Fibroblast of skin of left quadriceps (primary cell): ENCODE measurements at regions not wholly inside any gene's neighbourhood (a gene's known extent, or its start where the extent isn't known, plus 50 kb on each side); places are given as distances from the start of the nearest gene placed in this dataset.
"Not testable (repeated sequence)": the region's sequence is repeated elsewhere in the genome, so short reads cannot be mapped to it uniquely, and the experiment has no call there.

Experiments used
- DNase-seq, 2 experiments: peaks; one replicate each; pipeline ENCODE4 v3.0.0-alpha.2; 2013; ENCODE audit warnings: low read depth in 2 of 2

- DNase-seq, result no peak
Measured at GRCh38 chr2:155546721-155547555, 785.6 kb downstream of the NR4A2 start.

- DNase-seq, result not testable (repeated sequence)
Measured at GRCh38 chr2:155539028-155539427, 793.5 kb downstream of the NR4A2 start.

GRCh38 chr2:155528034-155528433, 804.5 kb downstream of the NR4A2 start:
- no peak for DNase-seq

- DNase-seq, result no peak
Measured at GRCh38 chr2:155525199-155525598, 807.3 kb downstream of the NR4A2 start.

- no peak for DNase-seq
Measured at GRCh38 chr2:155519529-155520130, 812.9 kb downstream of the NR4A2 start.

- DNase-seq, result no peak
Measured at GRCh38 chr2:155518094-155518493, 814.4 kb downstream of the NR4A2 start.

GRCh38 chr2:155517362-155517761, 815.2 kb downstream of the NR4A2 start:
- DNase-seq, result no peak

GRCh38 chr2:155513248-155513647, 814.8 kb downstream of the KCNJ3 start:
- no peak for DNase-seq

- DNase-seq, result no peak
Measured at GRCh38 chr2:155502766-155503165, 804.3 kb downstream of the KCNJ3 start.

- DNase-seq, result no peak
Measured at GRCh38 chr2:155498106-155498505, 799.6 kb downstream of the KCNJ3 start.

GRCh38 chr2:155494744-155495143, 796.2 kb downstream of the KCNJ3 start:
- no peak for DNase-seq

GRCh38 chr2:155485141-155485842, 786.8 kb downstream of the KCNJ3 start:
- DNase-seq, result no peak

- no peak for DNase-seq
Measured at GRCh38 chr2:155481141-155481540, 782.6 kb downstream of the KCNJ3 start.

- DNase-seq, result not testable (repeated sequence)
Measured at GRCh38 chr2:155472018-155472417, 773.5 kb downstream of the KCNJ3 start.

- no peak for DNase-seq
Measured at GRCh38 chr2:155456222-155456621, 757.7 kb downstream of the KCNJ3 start.

- DNase-seq, result no peak
Measured at GRCh38 chr2:155442755-155443372, 744.4 kb downstream of the KCNJ3 start.

GRCh38 chr2:155442088-155442487, 743.6 kb downstream of the KCNJ3 start:
- DNase-seq, result no peak

GRCh38 chr2:155431004-155431507, 732.6 kb downstream of the KCNJ3 start:
- no peak for DNase-seq

- DNase-seq, result no peak
Measured at GRCh38 chr2:155427470-155427869, 729.0 kb downstream of the KCNJ3 start.

GRCh38 chr2:155424518-155424917, 726.0 kb downstream of the KCNJ3 start:
- DNase-seq, result no peak

GRCh38 chr2:155418753-155419152, 720.3 kb downstream of the KCNJ3 start:
- no peak for DNase-seq

GRCh38 chr2:155412598-155412997, 714.1 kb downstream of the KCNJ3 start:
- no peak for DNase-seq
